IPS-20b (cell line): ENCODE measurements at regions not wholly inside any gene's neighbourhood (a gene's known extent, or its start where the extent isn't known, plus 50 kb on each side); places are given as distances from the start of the nearest gene placed in this dataset.

ENCODE experiments used
- H3K27ac ChIP-seq: one replicate; pipeline ENCODE4 v1.5.1; 2013; ENCODE audit warnings: low read length
- H3K27me3 ChIP-seq: 2 replicates; pipeline ENCODE4 v1.6.1; 2013; ENCODE audit warnings: mild to moderate bottlenecking, low read length, inconsistent platforms; ENCODE audit not compliant: insufficient read depth
- H3K36me3 ChIP-seq: 2 replicates; pipeline ENCODE4 v1.6.1; 2013; ENCODE audit warnings: low read depth, mild to moderate bottlenecking, inconsistent platforms, low read length, moderate library complexity; ENCODE audit not compliant: insufficient read depth
- H3K4me1 ChIP-seq: 2 replicates; pipeline ENCODE4 v1.6.1; 2013; ENCODE audit warnings: mild to moderate bottlenecking, control low read depth, inconsistent platforms, low read length, moderate library complexity; ENCODE audit not compliant: insufficient read depth
- H3K4me3 ChIP-seq: 2 replicates; pipeline ENCODE4 v1.5.1; 2013; ENCODE audit warnings: mild to moderate bottlenecking, low read length, inconsistent platforms
- H3K9ac ChIP-seq: 2 replicates; pipeline ENCODE4 v1.6.1; 2013; ENCODE audit warnings: low read depth, mild to moderate bottlenecking, inconsistent platforms, low read length, moderate library complexity
- H3K9me3 ChIP-seq: 2 replicates; pipeline ENCODE4 v1.6.1; 2013; ENCODE audit warnings: mild to moderate bottlenecking, low read depth, low read length, inconsistent platforms; ENCODE audit not compliant: insufficient read depth

GRCh38 chr3:66093981-66094380, 55.3 kb upstream of the MAGI1 start:
- Histone ChIP-seq H3K27ac (no peak overlapping the region), H3K27me3 (no peaks in the 10 kb centered on the region), H3K4me3 (no peak overlapping the region), H3K4me1 (no peaks in the 10 kb centered on the region), H3K9ac (no peak overlapping the region), H3K36me3 (no peaks in the 10 kb centered on the region), H3K9me3 (no peaks in the 10 kb centered on the region; the same call in 1 of the 2 replicates)

GRCh38 chr3:66092175-66092995, 53.7 kb upstream of the MAGI1 start:
- Histone ChIP-seq H3K4me3 (no peak overlapping the region), H3K27ac (no peak overlapping the region), H3K4me1 (no peaks in the 10 kb centered on the region), H3K27me3 (no peaks in the 10 kb centered on the region), H3K9ac (no peak overlapping the region), H3K36me3 (no peaks in the 10 kb centered on the region), H3K9me3 (no peaks in the 10 kb centered on the region; the same call in 1 of the 2 replicates)
